GM13976 (cell line): ENCODE measurements at regions not wholly inside any gene's neighbourhood (a gene's known extent, or its start where the extent isn't known, plus 50 kb on each side); places are given as distances from the start of the nearest gene placed in this dataset.

Experiments used
- DNase-seq: peaks from one replicate; pipeline ENCODE4 v3.0.0; 2012; ENCODE audit warnings: low spot score
- in situ Hi-C: fragments of 300-500 bp; cut with MboI; formaldehyde crosslinking; loops from one replicate; pipeline ENCODE4 v1.12.0; 2022; ENCODE audit warnings: low sequenced_read_pairs, mixed read lengths, inconsistent platforms; ENCODE audit not compliant: unreplicated experiment
- TF ChIP-seq, protein P1 (sequence below): IDR thresholded peaks from 2 replicates; pipeline ENCODE4 v1.5.1; 2012; ENCODE audit warnings: borderline replicate concordance, mild to moderate bottlenecking; ENCODE audit not compliant: insufficient read depth; ENCODE audit errors: extremely low read depth, missing control alignments, control extremely low read depth

DNA sequence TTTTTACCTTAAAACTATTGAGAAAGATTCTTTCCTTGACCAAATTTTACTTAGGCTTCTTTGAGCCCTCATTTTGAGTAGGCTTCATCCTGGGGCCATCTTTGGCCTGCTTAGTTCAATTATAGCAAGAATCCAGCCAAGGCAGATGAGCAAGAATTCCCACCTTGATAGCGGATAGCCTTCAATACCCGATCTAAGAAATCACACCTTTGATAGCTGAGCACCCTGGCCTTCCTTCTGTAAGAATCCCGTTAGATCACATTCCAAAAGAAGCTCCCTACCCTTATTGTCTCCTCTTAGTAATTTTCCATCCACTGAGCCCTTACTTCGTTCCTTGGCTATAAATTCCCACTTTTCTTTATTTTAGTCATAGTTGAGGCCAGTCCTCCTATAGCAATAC, 275.4 kb upstream of the ROBO1 start:
- no peak for DNase-seq
- in situ Hi-C loops: no loop called here
- TF ChIP-seq, protein P1, sequence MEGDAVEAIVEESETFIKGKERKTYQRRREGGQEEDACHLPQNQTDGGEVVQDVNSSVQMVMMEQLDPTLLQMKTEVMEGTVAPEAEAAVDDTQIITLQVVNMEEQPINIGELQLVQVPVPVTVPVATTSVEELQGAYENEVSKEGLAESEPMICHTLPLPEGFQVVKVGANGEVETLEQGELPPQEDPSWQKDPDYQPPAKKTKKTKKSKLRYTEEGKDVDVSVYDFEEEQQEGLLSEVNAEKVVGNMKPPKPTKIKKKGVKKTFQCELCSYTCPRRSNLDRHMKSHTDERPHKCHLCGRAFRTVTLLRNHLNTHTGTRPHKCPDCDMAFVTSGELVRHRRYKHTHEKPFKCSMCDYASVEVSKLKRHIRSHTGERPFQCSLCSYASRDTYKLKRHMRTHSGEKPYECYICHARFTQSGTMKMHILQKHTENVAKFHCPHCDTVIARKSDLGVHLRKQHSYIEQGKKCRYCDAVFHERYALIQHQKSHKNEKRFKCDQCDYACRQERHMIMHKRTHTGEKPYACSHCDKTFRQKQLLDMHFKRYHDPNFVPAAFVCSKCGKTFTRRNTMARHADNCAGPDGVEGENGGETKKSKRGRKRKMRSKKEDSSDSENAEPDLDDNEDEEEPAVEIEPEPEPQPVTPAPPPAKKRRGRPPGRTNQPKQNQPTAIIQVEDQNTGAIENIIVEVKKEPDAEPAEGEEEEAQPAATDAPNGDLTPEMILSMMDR: no peak

DNA sequence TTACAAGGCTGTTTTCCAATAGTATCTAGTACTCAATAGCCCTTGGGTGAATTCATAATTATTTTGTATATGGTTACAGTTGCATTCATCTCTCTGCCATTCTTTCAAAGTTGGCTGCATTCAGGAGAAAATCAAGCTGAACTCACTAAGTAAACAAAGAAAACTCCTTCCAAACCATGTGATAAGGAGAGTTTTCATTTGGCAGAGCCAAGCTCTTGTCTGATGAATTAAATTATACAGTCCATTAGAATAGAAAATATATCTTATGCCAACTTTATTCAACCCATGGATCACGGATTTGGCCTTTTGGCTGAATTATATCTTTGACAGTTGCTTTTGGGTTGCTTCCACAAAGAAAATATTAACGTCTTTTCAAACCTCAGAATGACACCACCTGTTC, 272.3 kb upstream of the ROBO1 start:
- no peak for DNase-seq
- TF ChIP-seq, protein P1: no peak
- in situ Hi-C loops: no loop called here

DNA sequence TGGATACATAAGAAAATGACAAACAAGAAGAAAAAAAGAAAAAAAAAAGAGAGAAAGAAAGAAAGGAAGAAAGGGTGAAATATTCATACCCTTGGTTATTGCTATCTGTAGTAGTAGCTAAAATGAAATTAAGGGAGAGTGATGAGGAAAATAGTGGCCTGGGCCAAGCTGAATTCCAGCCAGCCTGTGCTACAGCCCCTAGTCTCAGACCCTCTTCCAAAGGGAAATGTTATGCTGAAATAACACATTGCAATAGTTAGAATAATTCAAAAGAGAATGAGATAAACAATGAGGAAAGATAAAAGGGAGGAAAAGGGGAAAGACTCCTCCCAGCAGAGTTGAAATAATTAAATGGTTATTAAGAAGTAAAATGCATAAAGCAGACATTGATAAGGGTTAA, 268.4 kb upstream of the ROBO1 start:
- TF ChIP-seq, protein P1: no peak
- DNase-seq: no peak
- in situ Hi-C loops: no loop called here

DNA sequence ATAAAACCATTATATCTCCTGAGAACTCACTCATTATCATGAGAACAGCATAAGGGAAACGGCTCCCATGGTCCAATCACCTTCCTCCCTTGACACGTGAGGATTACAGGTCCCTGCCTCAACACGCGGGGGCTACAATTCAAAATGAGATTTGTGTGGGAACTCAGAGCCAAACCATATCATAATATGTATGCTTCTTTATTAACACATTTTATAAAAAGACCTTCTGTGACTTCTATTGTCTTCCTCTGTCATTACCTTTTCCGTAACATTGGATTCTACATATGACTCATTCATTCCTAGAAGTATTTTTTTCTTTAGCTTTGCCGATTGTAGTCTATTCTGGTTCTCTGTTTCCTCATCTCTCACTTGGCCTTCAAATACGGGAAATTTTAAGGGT, 267.2 kb upstream of the ROBO1 start:
- TF ChIP-seq, protein P1: no peak
- in situ Hi-C loops: no loop called here
- no peak for DNase-seq

DNA sequence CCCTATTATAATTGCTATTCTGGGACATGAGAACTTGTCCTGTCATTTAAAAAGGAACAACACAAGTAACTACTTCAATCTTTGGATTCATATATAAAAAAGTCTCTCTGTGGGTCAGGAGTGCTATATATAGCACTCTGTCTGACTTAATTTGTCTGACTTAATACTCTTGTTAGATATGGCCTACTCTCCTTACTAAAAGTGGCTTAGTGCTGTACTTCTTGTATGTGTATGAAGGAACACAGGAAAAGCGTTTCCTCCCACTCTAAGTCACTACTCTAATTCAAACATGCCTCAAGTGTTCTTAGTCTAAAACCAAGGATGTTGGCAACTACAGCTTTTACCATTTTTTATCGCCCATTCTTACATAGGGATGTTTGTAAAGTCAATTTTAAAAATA, 255.2 kb upstream of the ROBO1 start:
- in situ Hi-C loops: no loop called here
- DNase-seq: no peak
- TF ChIP-seq, protein P1: no peak

DNA sequence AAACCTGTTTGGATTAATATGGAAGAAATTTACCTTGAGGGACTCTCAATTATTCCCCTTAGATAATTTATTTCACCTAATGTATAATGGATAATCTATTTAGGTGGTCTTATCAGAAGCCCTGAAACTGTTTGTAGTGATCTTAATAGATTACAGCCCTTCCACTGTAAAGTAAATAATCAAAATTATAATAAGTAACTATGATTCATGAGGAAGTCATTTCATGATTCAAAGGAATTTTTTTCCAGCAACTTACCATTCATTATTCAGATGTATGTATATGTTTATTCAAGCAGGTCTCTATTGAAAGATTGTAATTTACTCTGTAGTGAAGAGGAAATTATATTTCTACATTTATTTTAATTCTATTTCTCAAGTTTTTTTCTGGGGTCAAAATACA, 250.6 kb upstream of the ROBO1 start:
- DNase-seq: no peak
- in situ Hi-C loops: no loop called here
- TF ChIP-seq, protein P1: no peak

DNA sequence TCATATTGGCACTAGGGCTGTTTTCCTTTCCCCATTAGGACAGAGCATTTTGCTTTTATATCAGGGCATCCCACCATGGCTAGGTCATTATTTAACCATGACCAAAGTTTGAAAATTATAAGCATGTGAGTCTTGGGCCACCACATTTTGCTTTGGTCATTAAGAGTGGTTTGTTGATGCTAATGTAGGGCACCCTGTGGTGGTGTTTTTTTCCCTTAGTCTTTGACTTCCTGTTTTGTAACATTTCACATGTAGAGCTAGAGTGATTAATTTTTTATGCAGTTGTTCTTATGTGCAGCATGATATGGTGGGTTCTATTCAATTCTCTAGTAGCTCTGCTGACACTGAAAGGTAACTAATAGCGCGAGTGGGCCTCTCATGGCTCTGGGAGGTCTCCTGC, 249.6 kb upstream of the ROBO1 start:
- TF ChIP-seq, protein P1: no peak
- no peak for DNase-seq
- in situ Hi-C loops: no loop called here
